CD4-positive, alpha-beta T cell treated with Interleukin-6 for 4 hours (primary cell): ENCODE measurements at regions not wholly inside any gene's neighbourhood (a gene's known extent, or its start where the extent isn't known, plus 50 kb on each side); places are given as distances from the start of the nearest gene placed in this dataset.

ENCODE experiments used
- DNase-seq: peaks from one replicate; pipeline ENCODE4 v3.0.0-alpha.2; 2020; ENCODE audit warnings: mixed read lengths

GRCh38 chr2:217437290-217437870 is 565.4 kb downstream of the TNS1 start:
- DNase-seq: no peak

- no peak for DNase-seq
Measured at GRCh38 chr2:217436386-217436785, 566.4 kb downstream of the TNS1 start.

- DNase-seq: peak; percentile 11
Measured at GRCh38 chr2:217434180-217434975, 568.4 kb downstream of the TNS1 start.

GRCh38 chr2:217433522-217433921 is 569.3 kb downstream of the TNS1 start:
- DNase-seq: no peak

- DNase-seq: no peak
Measured at GRCh38 chr2:217431577-217432269, 571.1 kb downstream of the TNS1 start.

- no peak for DNase-seq
Measured at GRCh38 chr2:217430916-217431576, 571.2 kb upstream of the TNP1 start.

- no peak for DNase-seq
Measured at GRCh38 chr2:217429981-217430500, 570.2 kb upstream of the TNP1 start.

GRCh38 chr2:217421834-217422233 is 562.0 kb upstream of the TNP1 start:
- no peak for DNase-seq

- DNase-seq: no peak
Measured at GRCh38 chr2:217420854-217421253, 561.0 kb upstream of the TNP1 start.

GRCh38 chr2:217419055-217419671 is 559.3 kb upstream of the TNP1 start:
- DNase-seq: no peak

GRCh38 chr2:217418544-217418943 is 558.7 kb upstream of the TNP1 start:
- DNase-seq: no peak

GRCh38 chr2:217418090-217418489 is 558.2 kb upstream of the TNP1 start:
- no peak for DNase-seq

- no peak for DNase-seq
Measured at GRCh38 chr2:217417536-217417935, 557.7 kb upstream of the TNP1 start.

- DNase-seq: no peak
Measured at GRCh38 chr2:217415316-217415715, 555.5 kb upstream of the TNP1 start.

GRCh38 chr2:217414429-217414828 is 554.6 kb upstream of the TNP1 start:
- no peak for DNase-seq

GRCh38 chr2:217413193-217413592 is 553.3 kb upstream of the TNP1 start:
- no peak for DNase-seq

GRCh38 chr2:217412721-217413120 is 552.9 kb upstream of the TNP1 start:
- no peak for DNase-seq

GRCh38 chr2:217412277-217412676 is 552.4 kb upstream of the TNP1 start:
- no peak for DNase-seq

GRCh38 chr2:217410681-217410960 is 550.8 kb upstream of the TNP1 start:
- no peak for DNase-seq

GRCh38 chr2:217409949-217410680 is 550.3 kb upstream of the TNP1 start:
- no peak for DNase-seq

GRCh38 chr2:217407362-217407761 is 547.5 kb upstream of the TNP1 start:
- DNase-seq: no peak

GRCh38 chr2:217404236-217404760 is 544.4 kb upstream of the TNP1 start:
- no peak for DNase-seq
